Lung (tissue), 11 donors: ENCODE measurements at regions not wholly inside any gene's neighbourhood (a gene's known extent, or its start where the extent isn't known, plus 50 kb on each side); places are given as distances from the start of the nearest gene placed in this dataset.

Experiments used
- ATAC-seq: fragments of 200-7000 bp; cut with Tn5 transposase; one replicate; pipeline ENCODE4 v1.9.1; 2020; ENCODE audit warnings: moderate number of reproducible peaks; ENCODE audit not compliant: insufficient read depth, low FRiP score
- DNase-seq, 3 donors: peaks; one replicate each; pipeline ENCODE4 v3.0.0-alpha.2; 2013 to 2017
- H3K27ac ChIP-seq, 2 donors: one replicate each; pipeline ENCODE4 v1.5.1; 2013; ENCODE audit warnings: mild to moderate bottlenecking in 2 of 2, moderate library complexity in 2 of 2, control low read depth in 1 of 2, inconsistent platforms in 1 of 2, low read depth in 1 of 2, low read length in 1 of 2
- H3K27me3 ChIP-seq, 3 donors: one replicate each; pipeline ENCODE4 v1.5.1; 2013; ENCODE audit warnings: low read length in 2 of 3; ENCODE audit not compliant: control insufficient read depth in 3 of 3, insufficient read depth in 3 of 3
- H3K36me3 ChIP-seq, 4 donors: one replicate each; pipeline ENCODE4 v1.5.1; 2013; ENCODE audit warnings: low read length in 4 of 4, mild to moderate bottlenecking in 1 of 4, moderate library complexity in 1 of 4; ENCODE audit not compliant: control insufficient read depth in 4 of 4, insufficient read depth in 4 of 4
- H3K4me1 ChIP-seq, 5 donors: one replicate each; pipeline ENCODE4 v1.5.1; 2013; ENCODE audit warnings: low read length in 5 of 5, mild to moderate bottlenecking in 2 of 5, moderate library complexity in 1 of 5; ENCODE audit not compliant: control insufficient read depth in 5 of 5, insufficient read depth in 5 of 5
- H3K4me3 ChIP-seq: one replicate; pipeline ENCODE4 v1.5.1; 2013; ENCODE audit warnings: mild to moderate bottlenecking, control low read depth, moderate library complexity
- H3K9ac ChIP-seq, 2 donors: one replicate each; pipeline ENCODE4 v1.5.1; 2013; ENCODE audit warnings: low read length in 2 of 2, control low read depth in 1 of 2; ENCODE audit not compliant: insufficient read depth in 1 of 2
- H3K9me3 ChIP-seq, 4 donors: one replicate each; pipeline ENCODE4 v1.5.1; 2013; ENCODE audit warnings: low read length in 3 of 4, mild to moderate bottlenecking in 1 of 4, moderate library complexity in 1 of 4; ENCODE audit not compliant: control insufficient read depth in 4 of 4, insufficient read depth in 3 of 4
- CTCF ChIP-seq: IDR thresholded peaks from 2 replicates; pipeline ENCODE4 v1.5.1; 2012; ENCODE audit warnings: mild to moderate bottlenecking; ENCODE audit errors: control extremely low read depth, extremely low read depth
- WGBS, 2 donors: extraction: QIAGEN DNeasy Blood & Tissue Kit; methylation state at CpG; one replicate each; pipeline ENCODE4 v1.1.7; 2013; 5-methylcytosine and 5-hydroxymethylcytosine counted together
- donor health status: control.
- donor health status: control.
- donor health status: Bipolar disorder and iron deficiency.
- donor health status: healthy.
- donor health status: DM: yes; HTN: yes; CAD: no.

DNA sequence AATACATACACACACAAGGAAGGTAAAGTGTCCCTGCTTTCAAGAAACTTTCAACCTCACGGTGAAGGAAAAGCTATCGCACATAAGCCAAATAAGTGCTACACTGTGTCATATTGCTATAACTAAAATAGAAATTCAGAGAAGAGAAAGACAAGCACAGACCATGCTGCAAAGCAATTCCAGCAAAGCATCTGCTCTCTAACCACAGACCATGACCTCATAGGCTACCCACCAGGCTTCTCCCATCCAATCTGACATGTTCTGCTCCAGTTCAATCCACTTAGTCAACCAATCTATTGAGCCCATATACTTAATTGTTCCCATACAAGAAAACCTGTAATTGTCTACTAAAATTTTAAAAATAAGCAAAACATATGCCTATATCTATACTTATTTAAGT, 211.3 kb downstream of the BARHL2 start:
- Histone ChIP-seq H3K27me3 (no peaks in the 10 kb centered on the region), H3K27ac (no peak overlapping the region), H3K9ac (no peak overlapping the region), H3K9me3 (no peaks in the 10 kb centered on the region), H3K4me1 (peaks cover 0 to 3% (median 0%) of the 10 kb centered on the region in 5 donors), H3K36me3 (no peaks in the 10 kb centered on the region), H3K4me3 (no peak overlapping the region)
- 94 to 98% methylated on average over 2 of the region's 2 CpGs for WGBS, 2 donors
- no peak for TF ChIP-seq CTCF
- ATAC-seq = no peak
- no peak for DNase-seq

GRCh38 chr1:90504509-90504908, 212.6 kb downstream of the BARHL2 start:
- no peaks in the 10 kb centered on the region for H3K36me3 ChIP-seq
- no peaks in the 10 kb centered on the region for H3K9me3 ChIP-seq
- no peak overlapping the region for H3K9ac ChIP-seq
- no peak overlapping the region for H3K4me3 ChIP-seq
- 54 to 74% methylated on average over 1 of the region's 1 CpG for WGBS, 2 donors
- no peak for TF ChIP-seq CTCF
- ATAC-seq (no peak), DNase-seq (no peak)
- H3K4me1 ChIP-seq = peaks cover 0 to 3% (median 0%) of the 10 kb centered on the region in 5 donors
- no peak overlapping the region for H3K27ac ChIP-seq
- H3K27me3 ChIP-seq = no peaks in the 10 kb centered on the region

DNA sequence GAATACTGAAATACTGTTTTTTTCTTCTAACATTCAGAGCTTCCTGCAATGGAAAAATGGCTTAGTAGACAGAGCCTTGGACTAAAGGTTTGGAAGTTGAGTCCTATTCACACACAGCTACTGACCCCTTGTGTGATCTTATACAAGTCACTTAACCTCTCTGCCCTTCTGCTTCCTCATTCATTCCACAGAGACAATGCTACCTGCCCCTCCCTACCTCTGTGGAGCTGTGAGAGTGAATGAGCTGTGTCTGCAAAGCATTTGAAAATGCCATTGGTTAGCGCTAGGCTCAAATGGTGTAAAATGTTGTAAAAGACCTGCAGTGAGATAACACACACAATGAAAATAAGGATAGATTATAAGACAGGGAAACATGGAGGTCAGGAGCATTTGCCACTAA, 214.4 kb downstream of the BARHL2 start:
- no peak for TF ChIP-seq CTCF
- H3K9ac ChIP-seq = no peak overlapping the region
- no peaks in the 10 kb centered on the region for H3K27me3 ChIP-seq
- no peaks in the 10 kb centered on the region for H3K36me3 ChIP-seq
- H3K9me3 ChIP-seq = no peaks in the 10 kb centered on the region
- 64 to 73% methylated on average over 1 of the region's 1 CpG for WGBS, 2 donors
- DNase-seq = no peak
- H3K4me3 ChIP-seq = no peak overlapping the region
- no peak overlapping the region for H3K27ac ChIP-seq
- ATAC-seq = no peak
- peaks cover 0 to 3% (median 0%) of the 10 kb centered on the region in 5 donors for H3K4me1 ChIP-seq

- DNase-seq (no peak), ATAC-seq (no peak)
- 71 to 73% methylated on average over 7 of the region's 7 CpGs for WGBS, 2 donors
- no peaks in the 10 kb centered on the region for H3K9me3 ChIP-seq
- H3K4me1 ChIP-seq = peaks cover 0 to 3% (median 0%) of the 10 kb centered on the region in 5 donors
- H3K36me3 ChIP-seq = no peaks in the 10 kb centered on the region
- H3K4me3 ChIP-seq = no peak overlapping the region
- no peak overlapping the region for H3K9ac ChIP-seq
- no peaks in the 10 kb centered on the region for H3K27me3 ChIP-seq
- no peak overlapping the region for H3K27ac ChIP-seq
- TF ChIP-seq CTCF = no peak
These were observed 214.9 kb downstream of the BARHL2 start for GRCh38 chr1:90502194-90502593.
